Astrocyte (in vitro differentiated cells and primary cell): ENCODE measurements at regions not wholly inside any gene's neighbourhood (a gene's known extent, or its start where the extent isn't known, plus 50 kb on each side); places are given as distances from the start of the nearest gene placed in this dataset.

Experiments
- CTCF ChIP-seq: IDR thresholded peaks from 2 replicates; pipeline ENCODE4 v1.5.1; 2011; ENCODE audit warnings: low read depth, mild to moderate bottlenecking, inconsistent platforms, low read length, moderate library complexity; ENCODE audit not compliant: insufficient read depth
- EZH2 ChIP-seq: IDR thresholded peaks from 2 replicates; pipeline ENCODE4 v1.6.1; 2012; ENCODE audit warnings: mild to moderate bottlenecking, low read length, inconsistent platforms; ENCODE audit not compliant: insufficient read depth

GRCh38 chr1:195472291-195472690 lies 1135.9 kb downstream of the KCNT2 start:
- TF ChIP-seq CTCF, result no peak
- TF ChIP-seq EZH2, result no peak
